ENCODE measurements at regions not wholly inside any gene's neighbourhood (a gene's known extent, or its start where the extent isn't known, plus 50 kb on each side); places are given as distances from the start of the nearest gene placed in this dataset.
A peak's percentile ranks its signal among the peaks of the same experiment; 100 is the strongest.

DNA sequence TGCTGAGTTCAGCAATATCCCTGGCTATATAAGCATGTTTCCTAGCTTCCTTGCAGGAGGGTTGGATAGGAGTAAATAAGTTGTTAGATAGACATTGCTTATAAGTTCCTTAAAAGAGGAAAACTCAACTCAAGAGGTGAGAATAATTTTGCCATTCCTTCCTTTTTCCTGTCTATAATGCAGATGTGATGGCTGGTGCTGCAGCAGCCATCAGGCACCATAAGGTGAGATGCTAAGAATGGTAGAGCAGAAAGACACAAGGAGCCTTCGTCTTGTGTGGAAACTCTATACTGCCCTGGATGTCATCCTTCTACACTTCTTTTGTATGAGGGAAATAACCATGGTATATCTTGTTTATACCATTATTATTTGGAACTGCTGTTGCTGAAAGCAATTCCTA, 74.5 kb upstream of the GRK3 start (continued):
- TF ChIP-seq, protein P1, sequence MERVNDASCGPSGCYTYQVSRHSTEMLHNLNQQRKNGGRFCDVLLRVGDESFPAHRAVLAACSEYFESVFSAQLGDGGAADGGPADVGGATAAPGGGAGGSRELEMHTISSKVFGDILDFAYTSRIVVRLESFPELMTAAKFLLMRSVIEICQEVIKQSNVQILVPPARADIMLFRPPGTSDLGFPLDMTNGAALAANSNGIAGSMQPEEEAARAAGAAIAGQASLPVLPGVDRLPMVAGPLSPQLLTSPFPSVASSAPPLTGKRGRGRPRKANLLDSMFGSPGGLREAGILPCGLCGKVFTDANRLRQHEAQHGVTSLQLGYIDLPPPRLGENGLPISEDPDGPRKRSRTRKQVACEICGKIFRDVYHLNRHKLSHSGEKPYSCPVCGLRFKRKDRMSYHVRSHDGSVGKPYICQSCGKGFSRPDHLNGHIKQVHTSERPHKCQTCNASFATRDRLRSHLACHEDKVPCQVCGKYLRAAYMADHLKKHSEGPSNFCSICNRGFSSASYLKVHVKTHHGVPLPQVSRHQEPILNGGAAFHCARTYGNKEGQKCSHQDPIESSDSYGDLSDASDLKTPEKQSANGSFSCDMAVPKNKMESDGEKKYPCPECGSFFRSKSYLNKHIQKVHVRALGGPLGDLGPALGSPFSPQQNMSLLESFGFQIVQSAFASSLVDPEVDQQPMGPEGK (CRISPR knock-in tag; IDR thresholded peaks at IDR 0.05; ENCODE audit: borderline replicate concordance), result no peak
- no peak for TF ChIP-seq GLIS3 (CRISPR knock-in tag; IDR thresholded peaks at IDR 0.05)
- no peak for TF ChIP-seq CSDC2 (CRISPR knock-in tag; IDR thresholded peaks at IDR 0.05)

DNA sequence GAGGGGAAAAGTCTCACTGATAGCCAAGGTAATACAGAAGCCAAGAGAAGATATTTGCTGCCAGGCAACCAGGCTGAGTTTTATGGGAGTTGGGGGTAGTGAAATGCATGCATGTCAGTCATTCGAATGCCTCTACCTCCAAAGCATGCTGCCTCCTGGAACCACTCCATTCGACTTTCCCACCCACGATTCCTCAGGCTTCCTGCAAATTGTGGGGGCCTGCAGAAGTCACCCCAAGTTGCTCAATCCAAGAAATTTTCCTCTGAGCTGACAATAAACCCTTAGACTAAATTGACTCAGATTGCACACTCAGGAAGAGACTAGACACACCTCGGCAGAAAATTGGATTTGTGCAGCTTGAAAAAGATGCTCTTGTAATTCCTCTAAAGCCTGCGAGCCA, 73.6 kb upstream of the GRK3 start:
- ATAC-seq, result no peak
- no peak for TF ChIP-seq ZNF8 (CRISPR knock-in tag; IDR thresholded peaks at IDR 0.05)
- TF ChIP-seq ZNF70 (CRISPR knock-in tag; IDR thresholded peaks at IDR 0.05), result no peak
- TF ChIP-seq BACH2 (CRISPR knock-in tag; IDR thresholded peaks at IDR 0.05; ENCODE audit: borderline replicate concordance), result no peak
- no peak for TF ChIP-seq TOX (CRISPR knock-in tag; IDR thresholded peaks at IDR 0.05; ENCODE audit: borderline replicate concordance)
- no peak for TF ChIP-seq TCF4 (CRISPR knock-in tag; IDR thresholded peaks at IDR 0.05; ENCODE audit: borderline replicate concordance)
- no peak for TF ChIP-seq RARB (CRISPR knock-in tag; IDR thresholded peaks at IDR 0.05)
- TF ChIP-seq ZFP30 (CRISPR knock-in tag; IDR thresholded peaks at IDR 0.05), result no peak
- TF ChIP-seq ZNF565 (CRISPR knock-in tag; conservative IDR thresholded peaks at IDR 0.05; ENCODE audit: low read depth), result no peak
- no peak for TF ChIP-seq PPARA (CRISPR knock-in tag; IDR thresholded peaks at IDR 0.05; ENCODE audit: borderline replicate concordance)
- no peak for TF ChIP-seq ZFP3 (CRISPR knock-in tag; IDR thresholded peaks at IDR 0.05)
- TF ChIP-seq, protein P2, sequence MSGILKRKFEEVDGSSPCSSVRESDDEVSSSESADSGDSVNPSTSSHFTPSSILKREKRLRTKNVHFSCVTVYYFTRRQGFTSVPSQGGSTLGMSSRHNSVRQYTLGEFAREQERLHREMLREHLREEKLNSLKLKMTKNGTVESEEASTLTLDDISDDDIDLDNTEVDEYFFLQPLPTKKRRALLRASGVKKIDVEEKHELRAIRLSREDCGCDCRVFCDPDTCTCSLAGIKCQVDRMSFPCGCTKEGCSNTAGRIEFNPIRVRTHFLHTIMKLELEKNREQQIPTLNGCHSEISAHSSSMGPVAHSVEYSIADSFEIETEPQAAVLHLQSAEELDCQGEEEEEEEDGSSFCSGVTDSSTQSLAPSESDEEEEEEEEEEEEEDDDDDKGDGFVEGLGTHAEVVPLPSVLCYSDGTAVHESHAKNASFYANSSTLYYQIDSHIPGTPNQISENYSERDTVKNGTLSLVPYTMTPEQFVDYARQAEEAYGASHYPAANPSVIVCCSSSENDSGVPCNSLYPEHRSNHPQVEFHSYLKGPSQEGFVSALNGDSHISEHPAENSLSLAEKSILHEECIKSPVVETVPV (CRISPR knock-in tag; IDR thresholded peaks at IDR 0.05), result no peak
- TF ChIP-seq, protein P1 (CRISPR knock-in tag; IDR thresholded peaks at IDR 0.05; ENCODE audit: borderline replicate concordance), result no peak
- TF ChIP-seq SNAI2 (CRISPR knock-in tag; IDR thresholded peaks at IDR 0.05), result no peak
- no peak for TF ChIP-seq OSR1 (CRISPR knock-in tag; IDR thresholded peaks at IDR 0.05)

DNA sequence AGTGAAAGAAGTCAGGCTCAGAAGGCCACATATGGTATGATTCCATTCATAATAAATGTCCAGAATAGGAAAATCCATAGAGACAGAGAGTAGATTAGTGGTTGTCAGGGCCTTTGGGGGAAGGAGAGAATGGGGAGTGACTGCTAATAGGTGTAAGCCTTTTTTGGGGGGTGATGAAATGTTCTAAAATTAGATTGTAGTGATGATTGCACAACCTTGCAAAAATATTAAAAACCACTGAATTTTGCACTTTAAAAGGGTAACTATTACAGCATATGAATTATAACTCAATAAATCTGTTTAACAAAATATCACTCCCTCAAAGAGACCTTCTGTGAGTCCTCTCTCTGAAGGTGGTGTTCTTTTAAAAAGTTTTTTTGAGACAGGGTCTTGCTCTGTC, 72.3 kb upstream of the GRK3 start:
- ATAC-seq, result no peak
- TF ChIP-seq ISL1 (CRISPR knock-in tag; IDR thresholded peaks at IDR 0.05), result no peak
- TF ChIP-seq TCF4 (CRISPR knock-in tag; IDR thresholded peaks at IDR 0.05; ENCODE audit: borderline replicate concordance), result no peak
- no peak for TF ChIP-seq OSR1 (CRISPR knock-in tag; IDR thresholded peaks at IDR 0.05)
- TF ChIP-seq ZNF565 (CRISPR knock-in tag; conservative IDR thresholded peaks at IDR 0.05; ENCODE audit: low read depth), result no peak
- TF ChIP-seq, protein P3, sequence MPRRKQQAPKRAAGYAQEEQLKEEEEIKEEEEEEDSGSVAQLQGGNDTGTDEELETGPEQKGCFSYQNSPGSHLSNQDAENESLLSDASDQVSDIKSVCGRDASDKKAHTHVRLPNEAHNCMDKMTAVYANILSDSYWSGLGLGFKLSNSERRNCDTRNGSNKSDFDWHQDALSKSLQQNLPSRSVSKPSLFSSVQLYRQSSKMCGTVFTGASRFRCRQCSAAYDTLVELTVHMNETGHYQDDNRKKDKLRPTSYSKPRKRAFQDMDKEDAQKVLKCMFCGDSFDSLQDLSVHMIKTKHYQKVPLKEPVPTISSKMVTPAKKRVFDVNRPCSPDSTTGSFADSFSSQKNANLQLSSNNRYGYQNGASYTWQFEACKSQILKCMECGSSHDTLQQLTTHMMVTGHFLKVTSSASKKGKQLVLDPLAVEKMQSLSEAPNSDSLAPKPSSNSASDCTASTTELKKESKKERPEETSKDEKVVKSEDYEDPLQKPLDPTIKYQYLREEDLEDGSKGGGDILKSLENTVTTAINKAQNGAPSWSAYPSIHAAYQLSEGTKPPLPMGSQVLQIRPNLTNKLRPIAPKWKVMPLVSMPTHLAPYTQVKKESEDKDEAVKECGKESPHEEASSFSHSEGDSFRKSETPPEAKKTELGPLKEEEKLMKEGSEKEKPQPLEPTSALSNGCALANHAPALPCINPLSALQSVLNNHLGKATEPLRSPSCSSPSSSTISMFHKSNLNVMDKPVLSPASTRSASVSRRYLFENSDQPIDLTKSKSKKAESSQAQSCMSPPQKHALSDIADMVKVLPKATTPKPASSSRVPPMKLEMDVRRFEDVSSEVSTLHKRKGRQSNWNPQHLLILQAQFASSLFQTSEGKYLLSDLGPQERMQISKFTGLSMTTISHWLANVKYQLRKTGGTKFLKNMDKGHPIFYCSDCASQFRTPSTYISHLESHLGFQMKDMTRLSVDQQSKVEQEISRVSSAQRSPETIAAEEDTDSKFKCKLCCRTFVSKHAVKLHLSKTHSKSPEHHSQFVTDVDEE (CRISPR knock-in tag; IDR thresholded peaks at IDR 0.05), result no peak
- no peak for TF ChIP-seq ZFP3 (CRISPR knock-in tag; IDR thresholded peaks at IDR 0.05)
- TF ChIP-seq ZNF8 (CRISPR knock-in tag; IDR thresholded peaks at IDR 0.05), result no peak
- no peak for TF ChIP-seq RARB (CRISPR knock-in tag; IDR thresholded peaks at IDR 0.05)
- TF ChIP-seq ZFP30 (CRISPR knock-in tag; IDR thresholded peaks at IDR 0.05), result no peak
- TF ChIP-seq PPARA (CRISPR knock-in tag; IDR thresholded peaks at IDR 0.05; ENCODE audit: borderline replicate concordance), result no peak
- TF ChIP-seq ESRRG (CRISPR knock-in tag; IDR thresholded peaks at IDR 0.05), result no peak

DNA sequence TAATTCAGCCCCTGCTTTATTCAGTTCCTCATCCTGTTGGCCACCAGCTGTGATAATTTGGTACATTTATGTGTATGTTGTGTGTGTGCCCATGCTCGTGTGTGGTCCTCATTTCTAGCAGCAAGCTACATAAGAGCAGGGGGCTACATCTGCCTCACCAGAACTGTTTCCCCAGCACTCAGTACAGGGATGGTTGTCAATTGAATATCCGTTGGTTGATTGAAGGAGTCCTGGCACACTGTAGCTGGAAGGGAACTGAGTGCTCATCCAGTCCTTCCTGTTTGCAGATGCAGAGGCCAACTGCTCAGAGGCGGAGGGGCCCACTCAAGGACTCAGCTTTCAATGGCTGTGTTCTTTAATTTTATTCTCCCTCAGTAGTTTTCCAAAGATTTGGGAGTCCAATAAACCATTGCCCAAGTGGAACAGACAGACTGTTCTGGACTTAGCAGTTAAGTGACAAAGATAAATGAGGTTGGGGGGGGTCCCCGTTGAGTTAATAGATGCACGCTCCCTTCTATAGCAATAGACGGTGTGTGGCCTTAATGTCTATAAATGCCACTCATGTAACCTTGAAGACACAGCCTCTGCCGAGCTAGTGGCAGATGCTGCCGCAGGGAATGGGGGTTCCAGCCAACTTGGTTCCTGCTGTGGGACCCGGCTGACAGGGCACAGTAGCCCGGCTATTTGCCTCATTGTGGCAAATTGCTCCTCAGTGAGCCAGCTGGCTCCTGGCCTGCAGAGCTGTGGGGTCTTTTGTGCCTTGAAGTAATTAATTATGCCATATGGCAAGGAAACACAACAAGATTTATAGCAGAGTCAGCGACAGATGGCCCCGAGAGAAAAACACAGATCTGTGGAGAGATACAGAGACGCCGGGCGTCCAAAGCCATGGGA, 71.4 kb upstream of the GRK3 start:
- no peak; the same call in 2 of the 3 replicates for ATAC-seq
- TF ChIP-seq TCF4 (CRISPR knock-in tag; IDR thresholded peaks at IDR 0.05; ENCODE audit: borderline replicate concordance), result peak; percentile 82
- TF ChIP-seq, protein P4, sequence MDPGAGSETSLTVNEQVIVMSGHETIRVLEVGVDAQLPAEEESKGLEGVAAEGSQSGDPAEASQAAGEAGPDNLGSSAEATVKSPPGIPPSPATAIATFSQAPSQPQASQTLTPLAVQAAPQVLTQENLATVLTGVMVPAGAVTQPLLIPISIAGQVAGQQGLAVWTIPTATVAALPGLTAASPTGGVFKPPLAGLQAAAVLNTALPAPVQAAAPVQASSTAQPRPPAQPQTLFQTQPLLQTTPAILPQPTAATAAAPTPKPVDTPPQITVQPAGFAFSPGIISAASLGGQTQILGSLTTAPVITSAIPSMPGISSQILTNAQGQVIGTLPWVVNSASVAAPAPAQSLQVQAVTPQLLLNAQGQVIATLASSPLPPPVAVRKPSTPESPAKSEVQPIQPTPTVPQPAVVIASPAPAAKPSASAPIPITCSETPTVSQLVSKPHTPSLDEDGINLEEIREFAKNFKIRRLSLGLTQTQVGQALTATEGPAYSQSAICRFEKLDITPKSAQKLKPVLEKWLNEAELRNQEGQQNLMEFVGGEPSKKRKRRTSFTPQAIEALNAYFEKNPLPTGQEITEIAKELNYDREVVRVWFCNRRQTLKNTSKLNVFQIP (CRISPR knock-in tag; IDR thresholded peaks at IDR 0.05; ENCODE audit: borderline replicate concordance, low read depth), result no peak
- no peak for TF ChIP-seq ZFP3 (CRISPR knock-in tag; IDR thresholded peaks at IDR 0.05)
- no peak for TF ChIP-seq GLIS3 (CRISPR knock-in tag; IDR thresholded peaks at IDR 0.05)
- no peak for TF ChIP-seq ZFP30 (CRISPR knock-in tag; IDR thresholded peaks at IDR 0.05)
- TF ChIP-seq ARNTL (CRISPR knock-in tag; IDR thresholded peaks at IDR 0.05; ENCODE audit: borderline replicate concordance, low read depth), result no peak
- no peak for TF ChIP-seq ISL1 (CRISPR knock-in tag; IDR thresholded peaks at IDR 0.05)
- TF ChIP-seq, protein P3 (CRISPR knock-in tag; IDR thresholded peaks at IDR 0.05), result peak; percentile 81; the same call in 1 of the 2 replicates
- no peak for TF ChIP-seq RARB (CRISPR knock-in tag; IDR thresholded peaks at IDR 0.05)
